ENCODE measurements at regions not wholly inside any gene's neighbourhood (a gene's known extent, or its start where the extent isn't known, plus 50 kb on each side); places are given as distances from the start of the nearest gene placed in this dataset.
"Not testable (repeated sequence)": the region's sequence is repeated elsewhere in the genome, so short reads cannot be mapped to it uniquely, and the experiment has no call there.

GRCh38 chr13:87255394-87255793, 415.8 kb upstream of the SLITRK5 start:
- no peak for DNase-seq

GRCh38 chr13:87259479-87260083, 411.6 kb upstream of the SLITRK5 start:
- no peak for DNase-seq

- DNase-seq: no peak
Observed at GRCh38 chr13:87274209-87274819, 396.9 kb upstream of the SLITRK5 start.

- no peak for DNase-seq
Observed at GRCh38 chr13:87280139-87280538, 391.0 kb upstream of the SLITRK5 start.

GRCh38 chr13:87287721-87288120, 383.4 kb upstream of the SLITRK5 start:
- DNase-seq: no peak

GRCh38 chr13:87295636-87296035, 375.5 kb upstream of the SLITRK5 start:
- DNase-seq: no peak

GRCh38 chr13:87302034-87302433, 369.1 kb upstream of the SLITRK5 start:
- no peak for DNase-seq

- no peak for DNase-seq
Observed at GRCh38 chr13:87302931-87303330, 368.2 kb upstream of the SLITRK5 start.

GRCh38 chr13:87311165-87311564, 360.0 kb upstream of the SLITRK5 start:
- DNase-seq: no peak

- DNase-seq: no peak
Observed at GRCh38 chr13:87314822-87315221, 356.3 kb upstream of the SLITRK5 start.

GRCh38 chr13:87322386-87322785, 348.8 kb upstream of the SLITRK5 start:
- DNase-seq: no peak

- DNase-seq: no peak
Observed at GRCh38 chr13:87324558-87324957, 346.6 kb upstream of the SLITRK5 start.

- DNase-seq: no peak
Observed at GRCh38 chr13:87331178-87331577, 340.0 kb upstream of the SLITRK5 start.

GRCh38 chr13:87333599-87333998, 337.6 kb upstream of the SLITRK5 start:
- no peak for DNase-seq

GRCh38 chr13:87334176-87334575, 337.0 kb upstream of the SLITRK5 start:
- no peak for DNase-seq

GRCh38 chr13:87336346-87336889, 334.8 kb upstream of the SLITRK5 start:
- not testable (repeated sequence) for DNase-seq

- no peak for DNase-seq
Observed at GRCh38 chr13:87344176-87344575, 327.0 kb upstream of the SLITRK5 start.

GRCh38 chr13:87355451-87355850, 315.7 kb upstream of the SLITRK5 start:
- DNase-seq: no peak

GRCh38 chr13:87356314-87356713, 314.9 kb upstream of the SLITRK5 start:
- DNase-seq: no peak

GRCh38 chr13:87358319-87358718, 312.9 kb upstream of the SLITRK5 start:
- no peak for DNase-seq

GRCh38 chr13:87361216-87361615, 310.0 kb upstream of the SLITRK5 start:
- DNase-seq: no peak

GRCh38 chr13:87368639-87369038, 302.5 kb upstream of the SLITRK5 start:
- DNase-seq: no peak

GRCh38 chr13:87376081-87376480, 295.1 kb upstream of the SLITRK5 start:
- DNase-seq: no peak

- DNase-seq: no peak
Observed at GRCh38 chr13:87384099-87384498, 287.1 kb upstream of the SLITRK5 start.

- no peak for DNase-seq
Observed at GRCh38 chr13:87393358-87393757, 277.8 kb upstream of the SLITRK5 start.

All from CD4-positive, alpha-beta T cell treated with Interleukin-12 subunit alpha and Interleukin-12 subunit beta, for 1 hour (primary cell).